Ascending aorta (tissue), 2 donors: ENCODE measurements at regions not wholly inside any gene's neighbourhood (a gene's known extent, or its start where the extent isn't known, plus 50 kb on each side); places are given as distances from the start of the nearest gene placed in this dataset.

ENCODE experiments used
- DNase-seq, 2 donors: peaks; one replicate each; pipeline ENCODE4 v3.0.0-alpha.2; 2019; ENCODE audit warnings: low spot score in 2 of 2
- H3K27ac ChIP-seq, 2 donors: fragments of 200-600 bp; sonication (generic); one replicate each; pipeline ENCODE4 v1.5.1; 2016 to 2017; ENCODE audit warnings: mild to moderate bottlenecking in 1 of 2
- H3K27me3 ChIP-seq: fragments of 200-600 bp; sonication (generic); one replicate; pipeline ENCODE4 v1.5.1; 2017
- H3K36me3 ChIP-seq, 2 donors: fragments of 200-600 bp; sonication (generic); one replicate each; pipeline ENCODE4 v1.5.1; 2016
- H3K4me1 ChIP-seq, 2 donors: fragments of 200-600 bp; sonication (generic); one replicate each; pipeline ENCODE4 v1.5.1; 2016 to 2017; ENCODE audit warnings: mild to moderate bottlenecking in 1 of 2
- H3K4me3 ChIP-seq, 2 donors: fragments of 200-600 bp; sonication (generic); one replicate each; pipeline ENCODE4 v1.5.1; 2016 to 2017; ENCODE audit warnings: mild to moderate bottlenecking in 1 of 2
- H3K9me3 ChIP-seq, 2 donors: fragments of 200-600 bp; sonication (generic); one replicate each; pipeline ENCODE4 v1.5.1; 2016
- CTCF ChIP-seq, 3 experiments: fragments of 200-600 bp in 2 of 3; fragments of 450-650 bp in 1 of 3; sonication (generic) in 2 of 3; IDR thresholded peaks; one replicate each; pipeline ENCODE4 v1.5.1; 2016 to 2019; ENCODE audit warnings: antibody characterized with exemption in 3 of 3, mild to moderate bottlenecking in 1 of 3, moderate library complexity in 1 of 3
- intact Hi-C: fragments of 100-400 bp; cut with DNase I; formaldehyde crosslinking; loops from one replicate; pipeline ENCODE4 v1.15.1; 2023

GRCh38 chr1:115203287-115203686, 114.0 kb upstream of the TSPAN2 start:
- Histone ChIP-seq H3K36me3 (no peaks in the 10 kb centered on the region), H3K27me3 (no peaks in the 10 kb centered on the region), H3K27ac (no peak overlapping the region), H3K4me1 (peaks cover 0 to 5% of the 10 kb centered on the region in 2 donors), H3K9me3 (peaks cover 0 to 15% of the 10 kb centered on the region in 2 donors), H3K4me3 (no peak overlapping the region)
- no peak for TF ChIP-seq CTCF (IDR thresholded peaks at IDR 0.05)
- intact Hi-C loops, result no loop called here
- DNase-seq, result no peak

GRCh38 chr1:115201598-115201997, 112.3 kb upstream of the TSPAN2 start:
- no peak overlapping the region for H3K4me3 ChIP-seq
- TF ChIP-seq CTCF (IDR thresholded peaks at IDR 0.05), result no peak
- H3K27ac ChIP-seq, result no peak overlapping the region
- H3K36me3 ChIP-seq, result no peaks in the 10 kb centered on the region
- H3K9me3 ChIP-seq, result peaks cover 0 to 15% of the 10 kb centered on the region in 2 donors
- no peaks in the 10 kb centered on the region for H3K27me3 ChIP-seq
- no peak for DNase-seq
- H3K4me1 ChIP-seq, result peaks cover 0 to 5% of the 10 kb centered on the region in 2 donors
- intact Hi-C loops, result no loop called here

- no peaks in the 10 kb centered on the region for H3K27me3 ChIP-seq
- H3K4me3 ChIP-seq, result no peak overlapping the region
- DNase-seq, result no peak
- no peak overlapping the region for H3K27ac ChIP-seq
- no peak for TF ChIP-seq CTCF (IDR thresholded peaks at IDR 0.05)
- H3K4me1 ChIP-seq, result peaks cover 0 to 5% of the 10 kb centered on the region in 2 donors
- H3K36me3 ChIP-seq, result no peaks in the 10 kb centered on the region
- H3K9me3 ChIP-seq, result peaks cover 0 to 15% of the 10 kb centered on the region in 2 donors
- intact Hi-C loops, result no loop called here
Observed at GRCh38 chr1:115199416-115200132, 110.3 kb upstream of the TSPAN2 start.

- Histone ChIP-seq H3K9me3 (peaks cover 0 to 15% of the 10 kb centered on the region in 2 donors), H3K4me3 (no peak overlapping the region), H3K36me3 (no peaks in the 10 kb centered on the region), H3K27me3 (no peaks in the 10 kb centered on the region), H3K27ac (no peak overlapping the region), H3K4me1 (peaks cover 0 to 5% of the 10 kb centered on the region in 2 donors)
- no peak for TF ChIP-seq CTCF (IDR thresholded peaks at IDR 0.05)
- no peak for DNase-seq
- intact Hi-C loops, result no loop called here
Observed at GRCh38 chr1:115198938-115199337, 109.6 kb upstream of the TSPAN2 start.

- H3K4me3 ChIP-seq, result no peak overlapping the region
- no peaks in the 10 kb centered on the region for H3K27me3 ChIP-seq
- intact Hi-C loops, result no loop called here
- H3K27ac ChIP-seq, result no peak overlapping the region
- no peak for DNase-seq
- peaks cover 0 to 5% of the 10 kb centered on the region in 2 donors for H3K4me1 ChIP-seq
- H3K9me3 ChIP-seq, result no peaks in the 10 kb centered on the region
- H3K36me3 ChIP-seq, result no peaks in the 10 kb centered on the region
- no peak for TF ChIP-seq CTCF (IDR thresholded peaks at IDR 0.05)
Observed at GRCh38 chr1:115196296-115196695, 107.0 kb upstream of the TSPAN2 start.
